ENCODE measurements at regions not wholly inside any gene's neighbourhood (a gene's known extent, or its start where the extent isn't known, plus 50 kb on each side); places are given as distances from the start of the nearest gene placed in this dataset.

DNA sequence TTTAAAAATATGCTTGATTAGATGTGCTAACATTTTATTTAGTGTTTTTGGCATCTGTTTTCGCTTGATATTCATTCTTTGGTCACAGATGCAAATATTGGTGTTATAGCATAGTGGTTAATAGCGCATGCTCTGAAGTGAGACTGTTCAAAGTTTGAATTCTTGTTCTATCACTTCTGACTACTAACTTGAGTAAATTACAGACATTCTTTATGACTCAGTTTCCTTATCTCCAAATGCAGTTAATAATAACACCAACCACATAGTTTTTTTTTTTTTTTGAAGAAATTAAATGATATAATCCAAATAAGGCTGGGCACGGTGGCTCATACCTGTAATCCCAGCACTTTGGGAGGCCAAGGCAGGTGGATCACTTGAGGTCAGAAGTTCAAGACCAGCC is 81.0 kb downstream of the TMX1 start:
- ChIA-PET POLR2A (no interaction called here), CTCF (no interaction called here)
- TF ChIP-seq, protein P1, sequence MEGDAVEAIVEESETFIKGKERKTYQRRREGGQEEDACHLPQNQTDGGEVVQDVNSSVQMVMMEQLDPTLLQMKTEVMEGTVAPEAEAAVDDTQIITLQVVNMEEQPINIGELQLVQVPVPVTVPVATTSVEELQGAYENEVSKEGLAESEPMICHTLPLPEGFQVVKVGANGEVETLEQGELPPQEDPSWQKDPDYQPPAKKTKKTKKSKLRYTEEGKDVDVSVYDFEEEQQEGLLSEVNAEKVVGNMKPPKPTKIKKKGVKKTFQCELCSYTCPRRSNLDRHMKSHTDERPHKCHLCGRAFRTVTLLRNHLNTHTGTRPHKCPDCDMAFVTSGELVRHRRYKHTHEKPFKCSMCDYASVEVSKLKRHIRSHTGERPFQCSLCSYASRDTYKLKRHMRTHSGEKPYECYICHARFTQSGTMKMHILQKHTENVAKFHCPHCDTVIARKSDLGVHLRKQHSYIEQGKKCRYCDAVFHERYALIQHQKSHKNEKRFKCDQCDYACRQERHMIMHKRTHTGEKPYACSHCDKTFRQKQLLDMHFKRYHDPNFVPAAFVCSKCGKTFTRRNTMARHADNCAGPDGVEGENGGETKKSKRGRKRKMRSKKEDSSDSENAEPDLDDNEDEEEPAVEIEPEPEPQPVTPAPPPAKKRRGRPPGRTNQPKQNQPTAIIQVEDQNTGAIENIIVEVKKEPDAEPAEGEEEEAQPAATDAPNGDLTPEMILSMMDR (IDR thresholded peaks at IDR 0.05; ENCODE audit: control extremely low read depth, extremely low read depth, low read depth, missing control alignments): no peak
- no peak for DNase-seq (ENCODE audit: extremely low spot score)

DNA sequence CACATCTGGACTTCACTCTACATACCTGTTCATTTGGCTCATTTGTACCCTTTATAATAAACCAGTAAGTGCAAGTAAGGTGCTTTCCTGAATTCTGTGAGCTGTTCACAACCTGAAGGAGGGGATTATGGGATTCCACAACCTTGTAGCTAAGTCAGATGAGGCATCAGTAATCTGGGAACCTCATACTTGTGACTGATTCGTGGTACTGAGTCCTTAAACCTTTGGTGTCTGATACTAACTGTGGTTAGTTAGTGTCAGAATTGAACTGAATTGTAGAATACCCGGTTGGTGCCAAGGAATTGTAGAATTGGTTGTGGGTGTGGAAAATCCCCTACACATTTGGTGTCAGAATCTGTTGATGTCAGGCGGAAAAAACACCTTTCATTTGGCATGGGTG is 83.4 kb downstream of the TMX1 start:
- ChIA-PET CTCF (no interaction called here), POLR2A (no interaction called here)
- TF ChIP-seq, protein P1 (IDR thresholded peaks at IDR 0.05; ENCODE audit: control extremely low read depth, extremely low read depth, low read depth, missing control alignments): no peak
- no peak for DNase-seq (ENCODE audit: extremely low spot score)

DNA sequence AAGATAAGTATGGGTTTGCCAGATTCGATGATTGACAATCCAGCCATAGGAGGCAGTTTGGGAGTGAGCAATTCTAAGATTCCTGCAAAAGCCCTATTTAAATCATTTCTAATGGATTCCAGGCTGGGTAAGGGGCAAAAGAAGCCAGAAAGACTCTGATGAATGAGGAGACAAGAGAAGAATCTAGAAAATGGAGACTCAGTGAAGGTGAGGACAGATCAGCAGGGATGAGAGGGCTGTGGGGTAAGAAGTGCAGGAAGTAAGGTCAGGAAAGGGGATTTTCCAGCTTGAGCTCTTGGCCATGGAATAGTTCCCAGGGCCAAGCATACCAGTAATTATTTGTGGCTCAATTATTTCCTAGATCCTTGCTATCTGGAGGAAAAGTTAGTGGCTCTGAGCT is 87.3 kb downstream of the TMX1 start:
- CTCF ChIA-PET: interaction anchor here (0.9 kb wide), 1 partner anchor 9 kb away, joined by 3 read pairs; no protein-coding TSS in a partner anchor
- DNase-seq (ENCODE audit: extremely low spot score): no peak
- POLR2A ChIA-PET: no interaction called here
- TF ChIP-seq, protein P1 (IDR thresholded peaks at IDR 0.05; ENCODE audit: control extremely low read depth, extremely low read depth, low read depth, missing control alignments): no peak

- POLR2A ChIA-PET: no interaction called here
- CTCF ChIA-PET: no interaction called here
Observed at GRCh38 chr14:51328064-51328771, 88.2 kb downstream of the TMX1 start.

GRCh38 chr14:51328772-51329353 is 88.8 kb downstream of the TMX1 start:
- DNase-seq (ENCODE audit: extremely low spot score): no peak
- ChIA-PET CTCF (no interaction called here), POLR2A (no interaction called here)
- TF ChIP-seq, protein P1 (IDR thresholded peaks at IDR 0.05; ENCODE audit: control extremely low read depth, extremely low read depth, low read depth, missing control alignments): no peak

More at GRCh38 chr14:51328064-51328771, 88.2 kb downstream of the TMX1 start:
- no peak for DNase-seq (ENCODE audit: extremely low spot score)
- TF ChIP-seq, protein P1 (IDR thresholded peaks at IDR 0.05; ENCODE audit: control extremely low read depth, extremely low read depth, low read depth, missing control alignments): no peak

DNA sequence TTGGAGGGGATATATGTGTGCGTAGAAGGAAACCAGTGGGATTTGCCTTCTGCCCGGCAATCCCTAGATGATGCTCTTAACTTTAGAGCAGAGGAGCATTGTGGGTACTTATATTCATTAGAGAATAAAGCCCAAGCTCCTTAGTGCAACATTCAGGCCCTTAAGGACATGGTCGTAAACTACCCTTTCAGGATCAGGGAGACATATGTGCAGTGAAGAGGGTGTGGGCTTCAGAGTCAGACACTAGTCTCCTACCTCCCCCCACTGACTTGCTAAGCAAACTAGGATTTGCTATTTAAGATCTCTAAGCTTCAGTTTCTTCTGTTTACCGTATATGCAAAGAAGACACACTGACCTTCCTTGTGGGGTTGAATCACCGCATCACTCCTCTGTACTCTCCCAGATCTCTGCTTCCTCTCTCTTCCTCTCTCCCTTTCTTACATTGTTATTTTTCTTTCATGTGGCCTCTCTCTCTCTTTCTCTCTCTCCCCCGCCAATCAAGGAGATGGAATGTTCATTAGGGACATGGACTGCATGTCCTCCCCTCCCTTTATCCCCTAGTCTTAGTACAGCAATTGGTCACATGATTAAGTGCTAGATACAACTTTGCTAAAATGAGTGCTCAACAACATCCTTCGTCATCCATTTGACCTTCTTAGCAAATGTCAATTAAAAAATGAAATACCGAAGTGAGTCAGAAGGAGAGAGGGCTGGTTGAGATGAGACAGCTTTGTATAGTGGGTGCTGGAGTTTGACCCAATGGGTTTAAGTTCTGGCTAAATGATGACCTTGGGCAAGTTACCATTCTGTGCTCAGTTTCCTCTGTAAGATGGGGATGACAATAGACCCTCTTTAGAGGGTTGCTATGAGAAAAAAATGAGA is 91.7 kb downstream of the TMX1 start:
- DNase-seq (ENCODE audit: extremely low spot score): no peak
- ChIA-PET POLR2A (no interaction called here), CTCF (no interaction called here)
- TF ChIP-seq, protein P1 (IDR thresholded peaks at IDR 0.05; ENCODE audit: control extremely low read depth, extremely low read depth, low read depth, missing control alignments): no peak
